Ishikawa (cell line): ENCODE measurements at regions not wholly inside any gene's neighbourhood (a gene's known extent, or its start where the extent isn't known, plus 50 kb on each side); places are given as distances from the start of the nearest gene placed in this dataset.

Experiments
- EP300 ChIP-seq: IDR thresholded peaks from 2 replicates; pipeline ENCODE4 v1.6.1; 2012; ENCODE audit warnings: borderline replicate concordance
- TAF1 ChIP-seq: IDR thresholded peaks from 2 replicates; pipeline ENCODE4 v1.6.1; 2012; ENCODE audit warnings: low read depth, mild to moderate bottlenecking
- YY1 ChIP-seq: IDR thresholded peaks from 2 replicates; pipeline ENCODE4 v1.6.1; 2012; ENCODE audit warnings: low read depth
- TF ChIP-seq, protein P1 (sequence below): IDR thresholded peaks from 2 replicates; pipeline ENCODE4 v1.6.1; 2012
- TF ChIP-seq, protein P2 (sequence below): IDR thresholded peaks from 2 replicates; pipeline ENCODE4 v1.6.1; 2012; ENCODE audit warnings: low read depth, mild to moderate bottlenecking

DNA sequence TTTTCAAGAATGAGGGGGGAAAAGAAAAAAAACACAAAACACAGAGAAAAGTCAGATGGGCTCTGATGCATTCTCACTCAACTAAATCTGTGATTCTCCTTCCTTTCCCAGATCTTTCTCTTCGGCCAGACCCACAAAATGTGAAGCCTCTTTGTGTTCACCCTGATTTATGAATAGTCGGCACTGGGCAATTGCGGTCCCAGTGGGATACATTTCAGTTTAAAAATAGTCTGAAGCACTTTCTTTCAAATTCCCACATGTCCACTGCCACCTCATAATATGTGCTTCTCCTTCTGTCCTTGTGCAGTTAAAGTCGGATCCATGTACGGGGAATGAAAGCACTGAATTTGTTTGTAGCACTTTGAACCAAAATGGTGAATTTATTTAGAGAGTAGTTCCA, 995.4 kb upstream of the WWC1 start:
- TF ChIP-seq EP300, result no peak
- TF ChIP-seq, protein P1, sequence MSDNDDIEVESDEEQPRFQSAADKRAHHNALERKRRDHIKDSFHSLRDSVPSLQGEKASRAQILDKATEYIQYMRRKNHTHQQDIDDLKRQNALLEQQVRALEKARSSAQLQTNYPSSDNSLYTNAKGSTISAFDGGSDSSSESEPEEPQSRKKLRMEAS, result no peak
- TF ChIP-seq, protein P2, sequence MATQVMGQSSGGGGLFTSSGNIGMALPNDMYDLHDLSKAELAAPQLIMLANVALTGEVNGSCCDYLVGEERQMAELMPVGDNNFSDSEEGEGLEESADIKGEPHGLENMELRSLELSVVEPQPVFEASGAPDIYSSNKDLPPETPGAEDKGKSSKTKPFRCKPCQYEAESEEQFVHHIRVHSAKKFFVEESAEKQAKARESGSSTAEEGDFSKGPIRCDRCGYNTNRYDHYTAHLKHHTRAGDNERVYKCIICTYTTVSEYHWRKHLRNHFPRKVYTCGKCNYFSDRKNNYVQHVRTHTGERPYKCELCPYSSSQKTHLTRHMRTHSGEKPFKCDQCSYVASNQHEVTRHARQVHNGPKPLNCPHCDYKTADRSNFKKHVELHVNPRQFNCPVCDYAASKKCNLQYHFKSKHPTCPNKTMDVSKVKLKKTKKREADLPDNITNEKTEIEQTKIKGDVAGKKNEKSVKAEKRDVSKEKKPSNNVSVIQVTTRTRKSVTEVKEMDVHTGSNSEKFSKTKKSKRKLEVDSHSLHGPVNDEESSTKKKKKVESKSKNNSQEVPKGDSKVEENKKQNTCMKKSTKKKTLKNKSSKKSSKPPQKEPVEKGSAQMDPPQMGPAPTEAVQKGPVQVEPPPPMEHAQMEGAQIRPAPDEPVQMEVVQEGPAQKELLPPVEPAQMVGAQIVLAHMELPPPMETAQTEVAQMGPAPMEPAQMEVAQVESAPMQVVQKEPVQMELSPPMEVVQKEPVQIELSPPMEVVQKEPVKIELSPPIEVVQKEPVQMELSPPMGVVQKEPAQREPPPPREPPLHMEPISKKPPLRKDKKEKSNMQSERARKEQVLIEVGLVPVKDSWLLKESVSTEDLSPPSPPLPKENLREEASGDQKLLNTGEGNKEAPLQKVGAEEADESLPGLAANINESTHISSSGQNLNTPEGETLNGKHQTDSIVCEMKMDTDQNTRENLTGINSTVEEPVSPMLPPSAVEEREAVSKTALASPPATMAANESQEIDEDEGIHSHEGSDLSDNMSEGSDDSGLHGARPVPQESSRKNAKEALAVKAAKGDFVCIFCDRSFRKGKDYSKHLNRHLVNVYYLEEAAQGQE, result no peak
- TF ChIP-seq YY1, result no peak
- TF ChIP-seq TAF1, result no peak
